ENCODE measurements at regions not wholly inside any gene's neighbourhood (a gene's known extent, or its start where the extent isn't known, plus 50 kb on each side); places are given as distances from the start of the nearest gene placed in this dataset.

DNA sequence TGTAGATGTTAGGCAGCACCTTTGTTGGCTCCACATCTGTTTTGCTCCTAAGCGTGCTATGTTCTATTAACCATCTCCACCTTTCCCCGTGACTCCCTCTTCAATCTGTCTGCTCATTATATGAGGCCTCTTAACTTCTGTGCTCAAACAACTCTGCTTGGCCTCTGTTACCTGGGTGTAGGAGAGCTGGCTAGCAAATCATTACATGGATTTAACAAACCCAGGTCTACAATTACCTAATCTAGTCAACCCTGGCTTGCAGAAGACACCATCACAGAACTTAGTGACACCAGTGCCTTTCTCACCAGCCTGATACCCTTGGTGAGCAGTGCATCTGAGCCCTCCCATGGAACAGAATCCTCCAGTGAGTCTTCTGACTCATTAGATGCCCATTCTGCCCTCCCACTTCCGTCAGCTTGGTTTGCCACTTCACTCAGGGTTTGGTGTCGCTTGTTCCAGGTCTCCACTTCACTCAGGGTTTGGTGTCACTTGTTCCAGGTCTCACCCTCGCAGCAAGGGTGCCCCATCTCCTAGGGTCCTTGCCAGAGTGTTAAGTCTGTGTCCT lies 92.0 kb upstream of the KIF26B start:
- no peak for TF ChIP-seq USF1 (CRISPR knock-in tag; IDR thresholded peaks at IDR 0.05)
- TF ChIP-seq MXD4 (CRISPR knock-in tag; IDR thresholded peaks at IDR 0.05; ENCODE audit: borderline replicate concordance), result no peak
- TF ChIP-seq, protein P1, sequence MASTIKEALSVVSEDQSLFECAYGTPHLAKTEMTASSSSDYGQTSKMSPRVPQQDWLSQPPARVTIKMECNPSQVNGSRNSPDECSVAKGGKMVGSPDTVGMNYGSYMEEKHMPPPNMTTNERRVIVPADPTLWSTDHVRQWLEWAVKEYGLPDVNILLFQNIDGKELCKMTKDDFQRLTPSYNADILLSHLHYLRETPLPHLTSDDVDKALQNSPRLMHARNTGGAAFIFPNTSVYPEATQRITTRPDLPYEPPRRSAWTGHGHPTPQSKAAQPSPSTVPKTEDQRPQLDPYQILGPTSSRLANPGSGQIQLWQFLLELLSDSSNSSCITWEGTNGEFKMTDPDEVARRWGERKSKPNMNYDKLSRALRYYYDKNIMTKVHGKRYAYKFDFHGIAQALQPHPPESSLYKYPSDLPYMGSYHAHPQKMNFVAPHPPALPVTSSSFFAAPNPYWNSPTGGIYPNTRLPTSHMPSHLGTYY (CRISPR knock-in tag; IDR thresholded peaks at IDR 0.05), result no peak
- no peak for TF ChIP-seq ETV6 (CRISPR knock-in tag; IDR thresholded peaks at IDR 0.05)
- TF ChIP-seq, protein P2, sequence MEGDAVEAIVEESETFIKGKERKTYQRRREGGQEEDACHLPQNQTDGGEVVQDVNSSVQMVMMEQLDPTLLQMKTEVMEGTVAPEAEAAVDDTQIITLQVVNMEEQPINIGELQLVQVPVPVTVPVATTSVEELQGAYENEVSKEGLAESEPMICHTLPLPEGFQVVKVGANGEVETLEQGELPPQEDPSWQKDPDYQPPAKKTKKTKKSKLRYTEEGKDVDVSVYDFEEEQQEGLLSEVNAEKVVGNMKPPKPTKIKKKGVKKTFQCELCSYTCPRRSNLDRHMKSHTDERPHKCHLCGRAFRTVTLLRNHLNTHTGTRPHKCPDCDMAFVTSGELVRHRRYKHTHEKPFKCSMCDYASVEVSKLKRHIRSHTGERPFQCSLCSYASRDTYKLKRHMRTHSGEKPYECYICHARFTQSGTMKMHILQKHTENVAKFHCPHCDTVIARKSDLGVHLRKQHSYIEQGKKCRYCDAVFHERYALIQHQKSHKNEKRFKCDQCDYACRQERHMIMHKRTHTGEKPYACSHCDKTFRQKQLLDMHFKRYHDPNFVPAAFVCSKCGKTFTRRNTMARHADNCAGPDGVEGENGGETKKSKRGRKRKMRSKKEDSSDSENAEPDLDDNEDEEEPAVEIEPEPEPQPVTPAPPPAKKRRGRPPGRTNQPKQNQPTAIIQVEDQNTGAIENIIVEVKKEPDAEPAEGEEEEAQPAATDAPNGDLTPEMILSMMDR (IDR thresholded peaks at IDR 0.05), result no peak
- TF ChIP-seq ESRRA (CRISPR knock-in tag; IDR thresholded peaks at IDR 0.05; ENCODE audit: borderline replicate concordance), result no peak
- no peak for TF ChIP-seq MAX (CRISPR knock-in tag; IDR thresholded peaks at IDR 0.05)
- TF ChIP-seq SP1 (CRISPR knock-in tag; conservative IDR thresholded peaks at IDR 0.05), result no peak
